HCT116 (cell line): ENCODE measurements at regions not wholly inside any gene's neighbourhood (a gene's known extent, or its start where the extent isn't known, plus 50 kb on each side); places are given as distances from the start of the nearest gene placed in this dataset.

Experiments used
- ATAC-seq: fragments of 200-7000 bp; cut with Tn5 transposase; 2 replicates; pipeline ENCODE4 v1.9.1; 2020; ENCODE audit warnings: mild to moderate bottlenecking, moderate library complexity
- BruUV-seq: library from RNA; stranded (reverse); fragments of 400-500 nt; replicated peaks from 2 replicates; lab custom pipeline; 2021; lab: Mats Ljungman, UMichigan
- CTCF ChIA-PET: fragments of 300-600 bp; sonication (Branson Sonifier 250); formaldehyde crosslinking; loops from one replicate; lab custom pipeline; 2021; ENCODE audit warnings: antibody characterized with exemption; lab: Charles Lee
- POLR2A ChIA-PET: fragments of 300-600, 350-600 bp; sonication (Branson Sonifier 250); formaldehyde crosslinking; loops from one replicate; lab custom pipeline; 2021; ENCODE audit warnings: antibody characterized with exemption; lab: Charles Lee
- RAD21 ChIA-PET, 2 experiments: fragments of 300-600 bp; sonication (Branson Sonifier 250); formaldehyde crosslinking; loops; one replicate each; lab custom pipeline; 2023; ENCODE audit warnings: low total read pairs in 2 of 2; ENCODE audit not compliant: uncharacterized antibody in 2 of 2, unreplicated experiment in 2 of 2, low non-redundant PET in 1 of 2; lab: Charles Lee
- DNase-seq: peaks from one replicate; pipeline ENCODE4 v3.0.0-alpha.2; 2010; ENCODE audit warnings: low read depth, low spot score
- H2AFZ ChIP-seq: fragments of 200-600 bp; shearing (Covaris generic), sonication (generic); 2 replicates; pipeline ENCODE4 v1.6.1; 2017; ENCODE audit warnings: low read depth, mixed run types, mixed read lengths, antibody characterized with exemption, low read length; ENCODE audit not compliant: poor library complexity, severe bottlenecking
- H3K27ac ChIP-seq: 2 replicates; pipeline ENCODE4 v1.5.1; 2012; ENCODE audit warnings: low read depth, low read length
- H3K27me3 ChIP-seq: fragments of 200-600 bp; sonication (generic); 2 replicates; pipeline ENCODE4 v1.6.1; 2016; ENCODE audit warnings: mixed run types, low read length, mixed read lengths; ENCODE audit not compliant: insufficient read depth
- H3K36me3 ChIP-seq, 2 experiments: fragments of 200-500 bp in 1 of 2; fragments of 200-600 bp in 1 of 2; sonication (Bioruptor generic) in 1 of 2; sonication (generic) in 1 of 2; 2 replicates each; pipeline versions ENCODE4 v1.5.1 to v1.6.1; 2014 to 2016; ENCODE audit warnings: low read length in 2 of 2, inconsistent platforms in 1 of 2, mixed read lengths in 1 of 2, mixed run types in 1 of 2; ENCODE audit not compliant: insufficient read depth in 2 of 2, control insufficient read depth in 1 of 2
- H3K4me1 ChIP-seq, 2 experiments: fragments of 200-600 bp in 1 of 2; sonication (generic) in 1 of 2; 2 replicates each; pipeline versions ENCODE4 v1.5.1 to v1.6.1; 2012 to 2017; ENCODE audit warnings: low read length in 2 of 2, inconsistent platforms in 1 of 2, mild to moderate bottlenecking in 1 of 2, mixed read lengths in 1 of 2, mixed run types in 1 of 2, moderate library complexity in 1 of 2; ENCODE audit not compliant: insufficient read depth in 2 of 2, control insufficient read depth in 1 of 2
- H3K4me2 ChIP-seq: fragments of 200-600 bp; sonication (generic); 2 replicates; pipeline ENCODE4 v1.6.1; 2017; ENCODE audit warnings: mixed run types, low read length, mixed read lengths
- H3K4me3 ChIP-seq, 2 experiments: fragments of 200-600 bp in 1 of 2; sonication (generic) in 1 of 2; replicated peaks in 1 of 2; 2 replicates each; pipeline ENCODE4 v1.5.1; 2011 to 2016; ENCODE audit warnings: low read length in 2 of 2, control low read depth in 1 of 2, low read depth in 1 of 2, mild to moderate bottlenecking in 1 of 2, mixed read lengths in 1 of 2, mixed run types in 1 of 2
- H3K79me2 ChIP-seq: fragments of 200-600 bp; sonication (generic); 2 replicates; pipeline ENCODE4 v1.6.1; 2017; ENCODE audit warnings: mild to moderate bottlenecking, mixed run types, low read length, moderate library complexity, mixed read lengths; ENCODE audit not compliant: insufficient read depth
- H3K9ac ChIP-seq: fragments of 200-600 bp; sonication (generic); 2 replicates; pipeline ENCODE4 v1.6.1; 2016; ENCODE audit warnings: low read length, mixed read lengths
- H3K9me2 ChIP-seq: fragments of 200-600 bp; sonication (generic), shearing (Covaris generic); 2 replicates; pipeline ENCODE4 v1.6.1; 2017; ENCODE audit warnings: mixed run types, mild to moderate bottlenecking, moderate library complexity; ENCODE audit not compliant: insufficient read depth
- H3K9me3 ChIP-seq, 2 experiments: fragments of 200-500 bp in 1 of 2; fragments of 200-600 bp in 1 of 2; sonication (Bioruptor generic) in 1 of 2; sonication (generic) in 1 of 2; 2 replicates each; pipeline ENCODE4 v1.6.1; 2014 to 2017; ENCODE audit warnings: low read length in 2 of 2, mixed read lengths in 2 of 2, inconsistent platforms in 1 of 2, low read depth in 1 of 2, mild to moderate bottlenecking in 1 of 2, mixed run types in 1 of 2, moderate library complexity in 1 of 2; ENCODE audit not compliant: control insufficient read depth in 1 of 2, insufficient read depth in 1 of 2
- H4K20me1 ChIP-seq: fragments of 200-600 bp; sonication (generic), shearing (Covaris generic); 2 replicates; pipeline ENCODE4 v1.6.1; 2017; ENCODE audit warnings: mixed run types, mild to moderate bottlenecking, moderate library complexity; ENCODE audit not compliant: insufficient read depth
- CEBPB ChIP-seq: IDR thresholded peaks from 2 replicates; pipeline ENCODE4 v1.6.1; 2012; ENCODE audit warnings: low read depth
- CTCF ChIP-seq, 3 experiments: fragments of 200-600 bp in 1 of 3; sonication (generic) in 1 of 3; IDR thresholded peaks in 2 of 3; conservative IDR thresholded peaks in 1 of 3; 2 replicates each; pipeline ENCODE4 v1.5.1; 2012 to 2017; ENCODE audit warnings: low read depth in 2 of 3, low read length in 2 of 3, antibody characterized with exemption in 1 of 3, borderline replicate concordance in 1 of 3, control low read depth in 1 of 3, mild to moderate bottlenecking in 1 of 3, mixed read lengths in 1 of 3, mixed run types in 1 of 3, moderate library complexity in 1 of 3; ENCODE audit not compliant: insufficient read depth in 1 of 3
- EZH2 ChIP-seq: fragments of 200-600 bp; sonication (generic); IDR thresholded peaks from 2 replicates; pipeline ENCODE4 v1.6.1; 2017; ENCODE audit warnings: antibody characterized with exemption, mixed run types
- EZH2phosphoT487 ChIP-seq: fragments of 200-600 bp; IDR thresholded peaks from 2 replicates; pipeline ENCODE4 v1.6.1; 2018; ENCODE audit warnings: antibody characterized with exemption, borderline replicate concordance
- JUND ChIP-seq: IDR thresholded peaks from 2 replicates; pipeline ENCODE4 v1.6.1; 2012
- POLR2A ChIP-seq: IDR thresholded peaks from 2 replicates; pipeline ENCODE4 v1.7.0; 2011; ENCODE audit warnings: borderline replicate concordance; ENCODE audit not compliant: insufficient read depth, insufficient read length; ENCODE audit errors: extremely low read depth
- POLR2AphosphoS5 ChIP-seq: IDR thresholded peaks from 2 replicates; pipeline ENCODE4 v1.6.1; 2011; ENCODE audit warnings: mild to moderate bottlenecking, low read depth, low read length, moderate library complexity
- RAD21 ChIP-seq: IDR thresholded peaks from 2 replicates; pipeline ENCODE4 v1.6.1; 2012; ENCODE audit warnings: low read depth, mild to moderate bottlenecking
- SIN3A ChIP-seq: IDR thresholded peaks from 2 replicates; pipeline ENCODE4 v1.6.1; 2012; ENCODE audit warnings: low read depth
- SRF ChIP-seq: IDR thresholded peaks from 2 replicates; pipeline ENCODE4 v1.6.1; 2012; ENCODE audit warnings: low read depth
- ZBTB33 ChIP-seq: IDR thresholded peaks from 2 replicates; pipeline ENCODE4 v1.6.1; 2011; ENCODE audit warnings: mild to moderate bottlenecking, low read length, moderate library complexity; ENCODE audit not compliant: insufficient replicate concordance; ENCODE audit errors: extremely low read depth
- ZNF274 ChIP-seq: fragments of 200-500 bp; sonication (Bioruptor generic); IDR thresholded peaks from 2 replicates; pipeline ENCODE4 v1.6.1; 2014; ENCODE audit warnings: mild to moderate bottlenecking, low read depth, low read length, inconsistent platforms
- intact Hi-C: fragments of 100-400 bp; cut with micrococcal nuclease; formaldehyde crosslinking; loops from 2 replicates; pipeline ENCODE4 v1.10.0; 2022

- ATAC-seq: peak; percentile 76
Measured at GRCh38 chr16:48041981-48042421, 113.8 kb downstream of the ABCC12 start.

GRCh38 chr16:48035142-48035541 lies 120.7 kb downstream of the ABCC12 start:
- Histone ChIP-seq H3K9me2 (no peaks in the 10 kb centered on the region), H3K9me3 (no peaks in the 10 kb centered on the region), H3K27ac (no peak overlapping the region), H3K4me3 (no peak overlapping the region), H3K79me2 (no peaks in the 10 kb centered on the region), H3K27me3 (peaks cover 28% of the 10 kb centered on the region), H3K9ac (no peak overlapping the region), H3K36me3 (no peaks in the 10 kb centered on the region), H2AFZ (no peak overlapping the region), H3K4me2 (no peak overlapping the region), H3K4me1 (no peaks in the 10 kb centered on the region), H4K20me1 (no peaks in the 10 kb centered on the region)
- ChIA-PET RAD21 (no interaction called here), POLR2A (no interaction called here), CTCF (no interaction called here)
- DNase-seq (no peak), ATAC-seq (no peak)
- no TSS peak for BruUV-seq
- intact Hi-C loops: no loop called here
- TF ChIP-seq POLR2A: no peak
- TF ChIP-seq EZH2phosphoT487: no peak
- no peak for TF ChIP-seq ZNF274
- no peak for TF ChIP-seq POLR2AphosphoS5
- TF ChIP-seq SRF: no peak
- TF ChIP-seq EZH2: no peak
- no peak for TF ChIP-seq CEBPB
- no peak for TF ChIP-seq ZBTB33
- no peak for TF ChIP-seq SIN3A

More at GRCh38 chr16:48041981-48042421, 113.8 kb downstream of the ABCC12 start:
- ChIA-PET CTCF (interaction anchor here (1.7 kb wide), 1 partner anchor 12 kb away, joined by 4 read pairs; no protein-coding TSS in a partner anchor), RAD21 (no interaction called here), POLR2A (no interaction called here)
- BruUV-seq: no TSS peak
- no peaks in the 10 kb centered on the region for H4K20me1 ChIP-seq
- H3K36me3 ChIP-seq: no peaks in the 10 kb centered on the region
- H3K9me2 ChIP-seq: no peaks in the 10 kb centered on the region
- peak; percentile 13 for DNase-seq
- no peaks in the 10 kb centered on the region for H3K79me2 ChIP-seq
- no peak overlapping the region for H3K4me3 ChIP-seq
- H3K4me1 ChIP-seq: no peaks in the 10 kb centered on the region
- H3K27me3 ChIP-seq: peaks cover 40% of the 10 kb centered on the region
- no peak overlapping the region for H3K27ac ChIP-seq
- TF ChIP-seq CTCF (IDR thresholded peaks at IDR 0.05 in 2 of 3, conservative IDR thresholded peaks at IDR 0.05 in 1 of 3; ENCODE audit: borderline replicate concordance in 1 of 3, insufficient read depth in 1 of 3, low read depth in 2 of 3, low read length in 2 of 3) (peak in 2 of 3 experiments; percentile 39 to 48; a peak in 4 of 6 replicates), RAD21 (peak; percentile 49), JUND (no peak)
- intact Hi-C loops: no loop called here
- no peaks in the 10 kb centered on the region for H3K9me3 ChIP-seq
- H3K9ac ChIP-seq: no peak overlapping the region
- H3K4me2 ChIP-seq: no peak overlapping the region
- H2AFZ ChIP-seq: no peak overlapping the region
